ENCODE measurements at regions not wholly inside any gene's neighbourhood (a gene's known extent, or its start where the extent isn't known, plus 50 kb on each side); places are given as distances from the start of the nearest gene placed in this dataset.

DNA sequence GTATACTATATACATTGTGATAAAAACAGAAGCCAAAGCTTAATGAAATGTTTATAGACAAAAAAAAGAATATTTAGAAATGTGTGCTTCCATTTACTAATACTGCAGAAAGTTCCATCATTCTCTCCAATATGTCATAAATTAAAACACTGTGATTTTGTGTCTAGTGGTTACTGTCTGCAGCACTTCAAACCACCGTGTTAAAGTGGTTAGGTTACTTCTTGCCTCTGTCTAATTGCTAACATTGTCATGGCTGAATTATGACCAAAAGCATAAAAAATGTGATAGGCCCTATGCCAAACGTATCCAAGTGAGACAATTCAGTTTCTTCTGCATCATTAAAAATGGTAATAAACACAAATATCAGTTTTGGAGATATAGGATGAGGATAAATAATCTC is 52.7 kb upstream of the CST5 start:
- Mint-ChIP-seq H3K4me1 (peaks cover 40 to 45% of the 10 kb centered on the region in 2 donors), H3K27me3 (ENCODE audit: low read depth in 2 of 2) (peaks cover 39 to 81% of the 10 kb centered on the region in 2 donors), H3K27ac (no peak overlapping the region), H3K9me3 (peaks cover 2 to 9% of the 10 kb centered on the region in 2 donors), H3K4me3 (no peak overlapping the region), H3K36me3 (peaks cover 14% of the 10 kb centered on the region)
- H3K27ac ChIP-seq (ENCODE audit: low read length), result no peak overlapping the region
- DNase-seq (no peak), ATAC-seq (peak; percentile 49 to 80 (median 58))
- no peaks in the 10 kb centered on the region for H3K27me3 ChIP-seq (ENCODE audit: control insufficient read depth, insufficient read depth, low read length)
- no peaks in the 10 kb centered on the region for H3K36me3 ChIP-seq (ENCODE audit: control insufficient read depth, insufficient read depth, low read length)
- H3K9me3 ChIP-seq (ENCODE audit: control insufficient read depth, insufficient read depth, low read length), result peaks cover 6% of the 10 kb centered on the region
- no peak overlapping the region for H3K4me3 ChIP-seq (ENCODE audit: low read length)
- WGBS (ENCODE audit: insufficient coverage), result 0% methylated on average over 1 of the region's 2 CpGs
- intact Hi-C loops (cut with micrococcal nuclease), result no loop called here
- TF ChIP-seq, protein P1, sequence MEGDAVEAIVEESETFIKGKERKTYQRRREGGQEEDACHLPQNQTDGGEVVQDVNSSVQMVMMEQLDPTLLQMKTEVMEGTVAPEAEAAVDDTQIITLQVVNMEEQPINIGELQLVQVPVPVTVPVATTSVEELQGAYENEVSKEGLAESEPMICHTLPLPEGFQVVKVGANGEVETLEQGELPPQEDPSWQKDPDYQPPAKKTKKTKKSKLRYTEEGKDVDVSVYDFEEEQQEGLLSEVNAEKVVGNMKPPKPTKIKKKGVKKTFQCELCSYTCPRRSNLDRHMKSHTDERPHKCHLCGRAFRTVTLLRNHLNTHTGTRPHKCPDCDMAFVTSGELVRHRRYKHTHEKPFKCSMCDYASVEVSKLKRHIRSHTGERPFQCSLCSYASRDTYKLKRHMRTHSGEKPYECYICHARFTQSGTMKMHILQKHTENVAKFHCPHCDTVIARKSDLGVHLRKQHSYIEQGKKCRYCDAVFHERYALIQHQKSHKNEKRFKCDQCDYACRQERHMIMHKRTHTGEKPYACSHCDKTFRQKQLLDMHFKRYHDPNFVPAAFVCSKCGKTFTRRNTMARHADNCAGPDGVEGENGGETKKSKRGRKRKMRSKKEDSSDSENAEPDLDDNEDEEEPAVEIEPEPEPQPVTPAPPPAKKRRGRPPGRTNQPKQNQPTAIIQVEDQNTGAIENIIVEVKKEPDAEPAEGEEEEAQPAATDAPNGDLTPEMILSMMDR (IDR thresholded peaks at IDR 0.05), result no peak
- H3K4me1 ChIP-seq (ENCODE audit: control insufficient read depth, insufficient read depth, low read length), result peaks cover 23% of the 10 kb centered on the region

Measured in natural killer cell (primary cell).